ENCODE measurements at regions not wholly inside any gene's neighbourhood (a gene's known extent, or its start where the extent isn't known, plus 50 kb on each side); places are given as distances from the start of the nearest gene placed in this dataset.

- Histone ChIP-seq H3K79me2 (ENCODE audit: insufficient read depth, low read length) (no peaks in the 10 kb centered on the region), H4K5ac (ENCODE audit: insufficient read length, low read depth, low read length) (no peak overlapping the region), H3K18ac (ENCODE audit: insufficient read length, low read depth, low read length) (no peak overlapping the region), H3K4me1 (ENCODE audit: insufficient read depth, low read length) (no peaks in the 10 kb centered on the region), H3T11ph (ENCODE audit: low read length) (no peak overlapping the region), H3K4ac (ENCODE audit: low read depth, low read length) (no peak overlapping the region), H3K23me2 (ENCODE audit: insufficient read length, low read depth, low read length, poor library complexity, severe bottlenecking) (peaks cover 3% of the 10 kb centered on the region), H3K27me3 (ENCODE audit: insufficient read depth, low read length) (no peaks in the 10 kb centered on the region), H2BK12ac (ENCODE audit: insufficient read length, low read depth, low read length) (no peak overlapping the region), H3K4me2 (ENCODE audit: insufficient read depth, insufficient read length, low read length) (no peak overlapping the region), H2BK120ac (ENCODE audit: low read depth, low read length, poor library complexity, severe bottlenecking) (no peak overlapping the region), H4K20me1 (ENCODE audit: control insufficient read depth, insufficient read depth, insufficient read length) (peaks cover 3% of the 10 kb centered on the region), H3K23ac (ENCODE audit: insufficient read length, low read depth, low read length) (no peak overlapping the region), H4K91ac (ENCODE audit: insufficient read length, low read depth, low read length) (no peak overlapping the region), H2BK15ac (ENCODE audit: low read depth, low read length) (no peak overlapping the region), H3K9ac (ENCODE audit: extremely low read depth, insufficient read length, low read length) (no peak overlapping the region), H3K79me1 (ENCODE audit: insufficient read depth, low read depth, low read length, poor library complexity, severe bottlenecking) (no peaks in the 10 kb centered on the region), H4K8ac (replicated peaks; ENCODE audit: insufficient read length, low read depth, low read length) (no peak overlapping the region), H2BK20ac (ENCODE audit: low read depth, low read length, poor library complexity, severe bottlenecking) (no peak overlapping the region), H2BK5ac (ENCODE audit: insufficient read length, low read length) (no peak overlapping the region), H3K56ac (ENCODE audit: insufficient read length, low read depth, low read length) (no peak overlapping the region), H3K27ac (ENCODE audit: insufficient read length, low read depth, low read length) (no peak overlapping the region), H3K9me3 (ENCODE audit: control insufficient read depth, low read depth, low read length) (no peaks in the 10 kb centered on the region), H3K14ac (ENCODE audit: insufficient read depth, low read length) (no peak overlapping the region), H2AFZ (ENCODE audit: low read length) (no peak overlapping the region), H2AK5ac (ENCODE audit: insufficient read length, low read length) (no peak overlapping the region)
- DNase-seq = no peak
- peaks cover 0 to 30% (median 0%) of the 10 kb centered on the region in 3 experiments; a peak in 4 of 7 replicates for H3K36me3 Mint-ChIP-seq (ENCODE audit: insufficient read depth in 1 of 3, low read depth in 3 of 3)
- peaks cover 4% of the 10 kb centered on the region for H3K27me3 Mint-ChIP-seq (ENCODE audit: low read depth)
- no peak for TF ChIP-seq CTCF (conservative IDR thresholded peaks at IDR 0.05)
- no peak overlapping the region for H3K4me3 Mint-ChIP-seq
- peaks cover 0 to 3% of the 10 kb centered on the region in 2 experiments; a peak in 1 of 5 replicates for H3K9me3 Mint-ChIP-seq
- 0 out of 4 replicates have a peak, but pooled peaks cover 0 to 3% of the 10 kb centered on the region in 2 experiments for H3K4me1 Mint-ChIP-seq
- peak overlapping the region in 2 of 3 experiments; percentile 38 to 68; a peak in 1 of 7 replicates for H3K27ac Mint-ChIP-seq
- no CpG with 5 or more reads among the region's 11 CpGs for WGBS (ENCODE audit: extremely low coverage, insufficient read length, low lambda C conversion rate)
Observed at GRCh38 chr12:125412506-125412905, 347.3 kb downstream of the AACS start.

Data from H9 (cell line).